Panc1 (cell line): ENCODE measurements at regions not wholly inside any gene's neighbourhood (a gene's known extent, or its start where the extent isn't known, plus 50 kb on each side); places are given as distances from the start of the nearest gene placed in this dataset.

Source experiments
- ATAC-seq: fragments of 200-7000 bp; cut with Tn5 transposase; 2 replicates; pipeline ENCODE4 v1.9.1; 2020; ENCODE audit warnings: mild to moderate bottlenecking, moderate library complexity
- BruUV-seq: library from RNA; stranded (reverse); fragments of 400-500 nt; replicated peaks from 2 replicates; lab custom pipeline; 2021; lab: Mats Ljungman, UMichigan
- CTCF ChIA-PET: fragments of 300-600 bp; sonication (Branson Sonifier 250); formaldehyde crosslinking; loops from one replicate; lab custom pipeline; 2022; ENCODE audit warnings: antibody characterized with exemption; lab: Charles Lee
- POLR2A ChIA-PET: fragments of 300-600 bp; sonication (Branson Sonifier 250); formaldehyde crosslinking; loops from one replicate; lab custom pipeline; 2022; ENCODE audit warnings: antibody characterized with exemption; lab: Charles Lee
- DNase-seq: peaks from one replicate; pipeline ENCODE4 v3.0.0-alpha.2; 2010; ENCODE audit warnings: low read depth, low spot score
- H3K27ac ChIP-seq: 2 replicates; pipeline ENCODE4 v1.5.1; 2011; ENCODE audit warnings: mild to moderate bottlenecking, low read length, inconsistent platforms
- H3K27me3 ChIP-seq: fragments of 200-500 bp; sonication (Bioruptor generic); 2 replicates; pipeline ENCODE4 v1.6.0; 2014; ENCODE audit warnings: low read length, inconsistent platforms; ENCODE audit not compliant: control insufficient read depth, insufficient read depth
- H3K36me3 ChIP-seq: fragments of 200-500 bp; sonication (Bioruptor generic); 2 replicates; pipeline ENCODE4 v1.5.1; 2014; ENCODE audit warnings: inconsistent platforms, mild to moderate bottlenecking, low read length, moderate library complexity; ENCODE audit not compliant: control insufficient read depth, insufficient read depth
- H3K4me1 ChIP-seq: 2 replicates; pipeline ENCODE4 v1.5.1; 2011; ENCODE audit warnings: inconsistent platforms, mild to moderate bottlenecking, low read length, moderate library complexity; ENCODE audit not compliant: control insufficient read depth, insufficient read depth
- H3K4me3 ChIP-seq, 2 experiments: 2 replicates each; pipeline ENCODE4 v1.5.1; 2011 to 2012; ENCODE audit warnings: low read depth in 2 of 2, low read length in 2 of 2, mild to moderate bottlenecking in 2 of 2, inconsistent platforms in 1 of 2, moderate library complexity in 1 of 2
- H3K9me3 ChIP-seq: fragments of 200-500 bp; sonication (Bioruptor generic); 2 replicates; pipeline ENCODE4 v1.5.1; 2014; ENCODE audit warnings: low read depth, mild to moderate bottlenecking, inconsistent platforms, low read length, moderate library complexity; ENCODE audit not compliant: control insufficient read depth, insufficient read depth
- POLR2AphosphoS5 ChIP-seq: IDR thresholded peaks from 2 replicates; pipeline ENCODE4 v1.6.1; 2012; ENCODE audit warnings: mild to moderate bottlenecking, low read depth, low read length, moderate library complexity
- SIN3A ChIP-seq: IDR thresholded peaks from 2 replicates; pipeline ENCODE4 v1.6.1; 2012; ENCODE audit warnings: low read depth, mild to moderate bottlenecking, low read length, moderate library complexity, borderline replicate concordance; ENCODE audit not compliant: insufficient read depth
- TCF7L2 ChIP-seq: IDR thresholded peaks from 2 replicates; pipeline ENCODE4 v1.6.1; 2011; ENCODE audit warnings: mild to moderate bottlenecking, low read depth, low read length, inconsistent platforms
- in situ Hi-C: cut with HindIII; loops from 2 replicates; pipeline ENCODE4 v1.10.0; 2016; ENCODE audit warnings: low sequenced_read_pairs, low pct_unique_long_range_greater_than_20kb
- intact Hi-C: fragments of 100-400 bp; cut with micrococcal nuclease; formaldehyde crosslinking; loops from one replicate; pipeline ENCODE4 v1.10.0; 2022; ENCODE audit not compliant: unreplicated experiment
- TF ChIP-seq, protein P1 (sequence below), 2 experiments: IDR thresholded peaks; 2 replicates each; pipeline ENCODE4 v1.6.1; 2011 to 2012; ENCODE audit warnings: low read depth in 2 of 2, control low read depth in 1 of 2, low read length in 1 of 2, mild to moderate bottlenecking in 1 of 2, moderate library complexity in 1 of 2; ENCODE audit not compliant: insufficient read depth in 1 of 2
- TF ChIP-seq, protein P2 (sequence below): fragments of 450-650 bp; IDR thresholded peaks from 2 replicates; pipeline ENCODE4 v1.5.1; 2017; ENCODE audit warnings: mild to moderate bottlenecking

DNA sequence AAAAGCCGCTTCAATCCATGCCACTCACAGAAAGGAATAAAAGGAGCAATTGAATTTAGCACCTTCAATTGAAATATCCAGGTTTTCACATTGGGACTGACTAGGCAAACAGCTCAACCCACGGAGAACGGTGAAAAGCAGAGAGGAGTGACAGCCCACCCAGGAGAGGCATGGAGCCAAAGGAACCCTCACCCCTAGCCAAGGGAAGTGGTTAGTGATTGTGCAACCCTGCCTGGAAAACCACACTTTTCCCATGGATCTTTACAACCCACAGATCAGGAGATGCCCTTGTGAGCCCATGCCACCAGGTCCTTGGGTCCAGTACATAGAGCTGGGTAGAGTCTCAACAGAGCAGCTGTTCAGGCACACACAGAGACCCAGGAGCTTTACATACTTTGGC, 911.8 kb downstream of the EPHA7 start:
- Histone ChIP-seq H3K36me3 (no peaks in the 10 kb centered on the region), H3K4me3 (no peak overlapping the region), H3K9me3 (no peaks in the 10 kb centered on the region; the same call in 1 of the 2 replicates), H3K4me1 (no peaks in the 10 kb centered on the region), H3K27ac (no peak overlapping the region), H3K27me3 (no peaks in the 10 kb centered on the region)
- intact Hi-C loops: no loop called here
- in situ Hi-C loops: no loop called here
- BruUV-seq: no TSS peak
- TF ChIP-seq, protein P1, sequence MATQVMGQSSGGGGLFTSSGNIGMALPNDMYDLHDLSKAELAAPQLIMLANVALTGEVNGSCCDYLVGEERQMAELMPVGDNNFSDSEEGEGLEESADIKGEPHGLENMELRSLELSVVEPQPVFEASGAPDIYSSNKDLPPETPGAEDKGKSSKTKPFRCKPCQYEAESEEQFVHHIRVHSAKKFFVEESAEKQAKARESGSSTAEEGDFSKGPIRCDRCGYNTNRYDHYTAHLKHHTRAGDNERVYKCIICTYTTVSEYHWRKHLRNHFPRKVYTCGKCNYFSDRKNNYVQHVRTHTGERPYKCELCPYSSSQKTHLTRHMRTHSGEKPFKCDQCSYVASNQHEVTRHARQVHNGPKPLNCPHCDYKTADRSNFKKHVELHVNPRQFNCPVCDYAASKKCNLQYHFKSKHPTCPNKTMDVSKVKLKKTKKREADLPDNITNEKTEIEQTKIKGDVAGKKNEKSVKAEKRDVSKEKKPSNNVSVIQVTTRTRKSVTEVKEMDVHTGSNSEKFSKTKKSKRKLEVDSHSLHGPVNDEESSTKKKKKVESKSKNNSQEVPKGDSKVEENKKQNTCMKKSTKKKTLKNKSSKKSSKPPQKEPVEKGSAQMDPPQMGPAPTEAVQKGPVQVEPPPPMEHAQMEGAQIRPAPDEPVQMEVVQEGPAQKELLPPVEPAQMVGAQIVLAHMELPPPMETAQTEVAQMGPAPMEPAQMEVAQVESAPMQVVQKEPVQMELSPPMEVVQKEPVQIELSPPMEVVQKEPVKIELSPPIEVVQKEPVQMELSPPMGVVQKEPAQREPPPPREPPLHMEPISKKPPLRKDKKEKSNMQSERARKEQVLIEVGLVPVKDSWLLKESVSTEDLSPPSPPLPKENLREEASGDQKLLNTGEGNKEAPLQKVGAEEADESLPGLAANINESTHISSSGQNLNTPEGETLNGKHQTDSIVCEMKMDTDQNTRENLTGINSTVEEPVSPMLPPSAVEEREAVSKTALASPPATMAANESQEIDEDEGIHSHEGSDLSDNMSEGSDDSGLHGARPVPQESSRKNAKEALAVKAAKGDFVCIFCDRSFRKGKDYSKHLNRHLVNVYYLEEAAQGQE (IDR thresholded peaks at IDR 0.05; ENCODE audit: insufficient read depth in 1 of 2, low read depth in 2 of 2, low read length in 1 of 2): no peak
- TF ChIP-seq, protein P2, sequence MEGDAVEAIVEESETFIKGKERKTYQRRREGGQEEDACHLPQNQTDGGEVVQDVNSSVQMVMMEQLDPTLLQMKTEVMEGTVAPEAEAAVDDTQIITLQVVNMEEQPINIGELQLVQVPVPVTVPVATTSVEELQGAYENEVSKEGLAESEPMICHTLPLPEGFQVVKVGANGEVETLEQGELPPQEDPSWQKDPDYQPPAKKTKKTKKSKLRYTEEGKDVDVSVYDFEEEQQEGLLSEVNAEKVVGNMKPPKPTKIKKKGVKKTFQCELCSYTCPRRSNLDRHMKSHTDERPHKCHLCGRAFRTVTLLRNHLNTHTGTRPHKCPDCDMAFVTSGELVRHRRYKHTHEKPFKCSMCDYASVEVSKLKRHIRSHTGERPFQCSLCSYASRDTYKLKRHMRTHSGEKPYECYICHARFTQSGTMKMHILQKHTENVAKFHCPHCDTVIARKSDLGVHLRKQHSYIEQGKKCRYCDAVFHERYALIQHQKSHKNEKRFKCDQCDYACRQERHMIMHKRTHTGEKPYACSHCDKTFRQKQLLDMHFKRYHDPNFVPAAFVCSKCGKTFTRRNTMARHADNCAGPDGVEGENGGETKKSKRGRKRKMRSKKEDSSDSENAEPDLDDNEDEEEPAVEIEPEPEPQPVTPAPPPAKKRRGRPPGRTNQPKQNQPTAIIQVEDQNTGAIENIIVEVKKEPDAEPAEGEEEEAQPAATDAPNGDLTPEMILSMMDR: no peak
- TF ChIP-seq TCF7L2 (no peak), POLR2AphosphoS5 (no peak), SIN3A (no peak)
- DNase-seq (no peak), ATAC-seq (no peak)
- ChIA-PET POLR2A (no interaction called here), CTCF (no interaction called here)

DNA sequence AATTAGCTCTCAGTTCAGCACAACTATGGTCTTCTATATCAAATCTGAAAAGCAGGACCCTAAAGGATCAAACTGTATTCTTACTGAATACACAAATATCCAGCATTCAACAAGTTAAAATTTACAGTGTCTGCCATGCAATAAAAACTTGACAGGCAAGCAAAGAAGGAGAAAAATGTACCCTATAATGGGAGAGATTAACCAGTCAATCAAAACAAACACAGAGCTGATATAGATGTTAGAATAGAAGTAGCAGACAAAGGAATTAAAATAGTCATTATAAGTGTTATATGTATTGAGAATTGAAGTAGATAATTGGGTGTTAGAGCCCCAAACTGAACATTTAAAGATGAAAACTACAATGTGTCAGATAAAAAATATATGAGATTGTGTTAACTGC, 914.9 kb downstream of the EPHA7 start:
- ChIA-PET CTCF (no interaction called here), POLR2A (no interaction called here)
- ATAC-seq (no peak), DNase-seq (no peak)
- no peak for TF ChIP-seq SIN3A
- TF ChIP-seq, protein P1 (IDR thresholded peaks at IDR 0.05; ENCODE audit: insufficient read depth in 1 of 2, low read depth in 2 of 2, low read length in 1 of 2): no peak
- TF ChIP-seq, protein P2: no peak
- no peak for TF ChIP-seq POLR2AphosphoS5
- TF ChIP-seq TCF7L2: no peak
- Histone ChIP-seq H3K4me1 (no peaks in the 10 kb centered on the region), H3K27ac (no peak overlapping the region), H3K36me3 (no peaks in the 10 kb centered on the region), H3K4me3 (no peak overlapping the region), H3K9me3 (no peaks in the 10 kb centered on the region; the same call in 1 of the 2 replicates), H3K27me3 (no peaks in the 10 kb centered on the region)
- intact Hi-C loops: no loop called here
- no TSS peak for BruUV-seq
- in situ Hi-C loops: no loop called here
